ENCODE measurements at regions not wholly inside any gene's neighbourhood (a gene's known extent, or its start where the extent isn't known, plus 50 kb on each side); places are given as distances from the start of the nearest gene placed in this dataset.
"Not testable (repeated sequence)": the region's sequence is repeated elsewhere in the genome, so short reads cannot be mapped to it uniquely, and the experiment has no call there.

DNA sequence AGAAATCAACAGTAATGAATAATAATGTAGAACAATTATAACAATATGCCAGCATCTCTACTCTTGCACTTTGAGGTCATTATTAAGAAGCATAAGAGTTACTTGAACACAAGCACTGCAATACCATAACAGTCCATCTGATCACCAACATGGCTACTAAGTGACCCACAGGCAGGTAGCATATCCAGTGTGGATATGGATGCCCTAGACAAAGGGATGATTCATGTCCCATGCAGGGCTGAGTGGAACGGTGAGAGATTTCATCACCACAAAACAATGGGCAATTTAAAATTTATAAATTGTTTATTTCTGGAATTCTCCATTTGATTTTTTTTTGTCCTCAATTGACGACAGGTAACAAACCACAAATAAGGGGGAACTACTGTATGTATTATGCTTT is 107.7 kb upstream of the TSC22D2 start:
- DNase-seq, result no peak

GRCh38 chr3:150299201-150299600 is 108.9 kb upstream of the TSC22D2 start:
- DNase-seq, result no peak

DNA sequence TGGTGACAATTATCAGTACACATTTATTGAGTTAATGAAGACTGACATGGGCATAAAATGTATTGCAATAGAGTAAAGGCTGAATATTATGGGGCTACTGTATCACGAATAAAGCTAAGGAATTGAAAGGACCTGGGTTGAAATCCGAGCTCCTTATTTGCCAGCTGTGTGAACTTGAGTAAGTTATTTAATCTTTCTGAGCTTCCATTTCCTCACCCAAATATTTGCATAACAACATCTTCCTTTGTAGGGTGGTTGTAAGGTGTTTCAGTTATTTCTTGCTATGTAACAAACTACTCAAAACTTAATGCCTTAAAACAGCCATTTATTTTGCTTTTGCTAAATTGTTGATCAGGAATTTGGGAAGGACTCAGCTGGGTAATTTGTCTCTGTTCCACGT is 111.1 kb upstream of the TSC22D2 start:
- no peak for DNase-seq

DNA sequence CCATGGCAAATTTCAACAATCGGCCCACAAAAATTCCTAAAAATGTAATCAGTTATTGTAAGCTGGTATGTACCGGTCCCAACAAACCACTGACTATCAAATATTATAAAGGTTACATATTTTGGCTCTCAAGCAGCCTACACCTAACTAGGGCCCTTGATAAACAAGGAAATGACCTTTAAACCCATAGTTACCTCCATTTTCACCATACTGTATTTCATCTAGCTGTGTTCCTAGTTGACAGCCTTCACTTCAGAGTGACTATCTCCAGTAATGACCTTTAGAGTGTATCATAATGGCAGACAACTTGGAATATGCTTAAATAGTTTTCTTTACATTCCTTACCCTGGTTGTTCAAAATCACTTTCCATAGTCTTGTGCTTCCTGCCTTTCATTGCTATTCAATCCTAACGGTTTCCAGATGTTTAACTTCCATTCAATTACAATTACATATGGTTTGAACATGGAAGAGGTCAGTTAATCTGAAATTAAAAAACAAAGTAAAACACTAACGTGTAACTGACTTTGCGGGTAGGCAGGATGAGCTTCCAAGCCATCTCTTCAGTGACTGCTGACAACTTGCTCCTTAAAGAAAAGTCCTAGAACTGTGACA is 111.9 kb upstream of the TSC22D2 start:
- no peak for DNase-seq

GRCh38 chr3:150293401-150294001 is 114.6 kb upstream of the TSC22D2 start:
- no peak for DNase-seq

DNA sequence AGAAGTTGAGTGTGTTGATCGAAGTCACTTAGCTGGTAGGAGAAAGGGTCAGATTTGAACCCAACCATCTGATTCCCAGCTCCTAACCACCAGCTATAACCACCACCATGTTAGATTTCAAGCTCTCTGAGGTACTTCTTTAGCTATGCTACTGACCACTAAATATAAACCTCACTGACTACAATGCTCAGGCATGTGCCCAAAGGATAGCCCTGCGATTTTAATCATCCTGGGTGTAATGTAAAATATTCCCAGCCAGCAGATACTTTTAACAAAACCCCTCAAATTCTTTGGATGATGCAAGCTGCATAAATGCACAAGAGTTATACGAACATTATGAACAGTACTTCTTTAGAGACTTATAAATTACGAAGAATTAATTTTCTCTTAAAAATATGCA is 115.2 kb upstream of the TSC22D2 start:
- DNase-seq, result no peak

DNA sequence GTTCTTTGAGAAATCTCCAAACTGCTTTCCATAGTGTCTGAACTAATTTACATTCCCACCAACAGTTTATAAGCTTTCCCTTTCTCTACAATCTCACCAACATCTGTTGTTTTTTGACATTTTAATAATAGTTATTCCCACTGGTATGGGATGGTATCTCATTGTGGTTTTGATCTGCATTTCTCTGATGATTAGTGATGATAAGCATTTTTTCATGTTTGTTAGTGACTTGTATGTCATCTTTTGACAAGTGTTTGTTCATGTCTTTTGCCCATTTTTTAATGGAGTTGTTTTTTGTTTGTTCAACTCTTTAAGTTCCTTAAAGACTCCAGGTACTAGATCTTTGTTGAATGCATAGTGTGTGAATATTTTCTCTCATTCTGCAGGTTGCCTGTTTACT is 116.6 kb upstream of the TSC22D2 start:
- no peak for DNase-seq

DNA sequence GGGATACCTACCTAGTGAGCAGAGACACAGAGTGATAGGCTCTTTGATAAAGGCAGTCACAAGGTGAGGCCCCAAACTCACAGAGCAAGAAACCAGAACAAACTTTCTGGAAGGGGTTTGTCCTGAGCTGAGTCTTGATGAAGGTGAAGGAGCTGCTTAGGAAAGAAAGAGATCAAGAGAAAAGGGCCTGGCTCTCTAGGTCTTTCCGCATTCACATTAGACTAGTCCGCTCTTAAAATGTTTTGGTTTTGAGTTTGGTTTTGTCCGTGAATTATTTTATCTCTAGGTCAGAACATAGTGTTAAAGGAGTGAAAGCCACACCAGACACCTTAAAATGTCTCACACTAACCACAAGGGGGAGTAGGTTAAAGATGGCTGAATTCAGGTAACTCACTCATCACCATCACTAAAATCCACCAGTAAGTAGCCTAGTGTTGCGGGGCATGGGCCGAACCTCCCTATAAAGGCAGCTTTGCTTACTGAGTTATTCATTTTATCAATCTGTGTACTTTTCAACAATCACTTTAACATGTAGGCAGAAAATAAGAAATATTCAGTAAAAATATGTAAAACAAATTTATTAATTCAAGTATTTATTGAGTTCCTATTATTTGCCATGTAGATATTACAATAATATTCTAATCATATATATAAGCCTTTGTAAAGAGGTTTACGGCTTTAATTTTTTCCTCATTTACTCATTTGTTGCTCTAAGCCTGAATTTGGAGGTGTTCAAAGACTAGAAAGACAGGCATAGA is 121.5 kb upstream of the TSC22D2 start:
- peak; percentile 45 for DNase-seq

DNA sequence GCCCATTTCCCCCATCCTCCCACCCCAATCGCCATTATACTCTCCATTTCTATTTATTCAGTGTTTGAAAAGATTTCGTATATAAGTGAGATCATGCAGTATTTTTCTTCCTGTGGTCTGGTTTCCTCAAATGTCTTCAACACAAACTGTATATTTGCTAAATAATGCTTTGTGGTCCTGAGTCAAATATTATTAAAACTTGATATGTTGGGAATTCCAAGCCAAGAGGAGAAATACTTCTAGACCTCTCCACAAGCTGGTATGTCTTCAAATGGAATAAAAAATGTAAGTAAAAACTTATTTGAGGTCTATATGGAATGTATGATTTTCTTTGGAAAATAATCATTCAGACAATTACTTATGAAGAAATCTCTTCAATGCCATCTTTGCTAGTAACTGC is 122.5 kb upstream of the TSC22D2 start:
- DNase-seq, result no peak

GRCh38 chr3:150278843-150279381 is 129.2 kb upstream of the TSC22D2 start:
- no peak for DNase-seq

- no peak for DNase-seq
Measured at GRCh38 chr3:150278195-150278594, 129.9 kb upstream of the TSC22D2 start.

- DNase-seq, result no peak
Measured at GRCh38 chr3:150277444-150277843, 130.7 kb upstream of the TSC22D2 start.

GRCh38 chr3:150275941-150276340 is 132.2 kb upstream of the TSC22D2 start:
- DNase-seq, result no peak

DNA sequence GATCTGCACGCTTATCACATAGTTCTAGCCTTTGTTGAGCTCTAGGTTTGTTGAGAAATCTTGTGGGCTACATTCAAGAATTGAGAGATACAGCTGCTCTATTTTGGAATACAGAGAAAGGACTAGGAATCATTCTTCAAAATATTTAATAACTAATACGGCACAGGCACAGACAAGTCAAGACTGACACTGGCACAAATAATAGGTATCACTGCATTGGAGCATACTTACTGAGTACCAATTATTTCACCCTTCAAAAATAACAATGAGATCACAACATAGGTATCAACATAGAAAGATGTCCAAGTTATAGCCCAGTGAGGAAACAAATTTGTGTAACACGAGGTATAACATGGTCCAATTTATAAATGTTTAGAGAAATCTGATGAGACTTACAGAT is 133.7 kb upstream of the TSC22D2 start:
- no peak for DNase-seq

DNA sequence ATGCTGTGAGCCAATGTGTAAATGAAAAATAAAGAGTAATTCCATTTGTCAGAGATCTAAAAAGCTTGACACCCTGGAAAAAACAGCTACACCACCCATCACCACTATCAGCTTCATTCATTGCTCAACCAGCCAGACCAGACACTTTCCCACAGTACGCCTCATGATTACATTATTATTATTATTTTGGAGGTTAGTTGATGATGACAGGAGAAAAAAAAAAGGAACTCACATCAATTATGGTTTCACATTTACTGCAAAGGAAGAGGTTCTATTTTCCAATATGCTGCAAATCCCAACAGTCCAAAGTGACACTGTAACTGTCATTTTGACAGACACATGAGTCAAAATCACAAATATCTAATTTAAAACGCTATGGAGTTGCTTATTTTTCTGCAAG is 134.7 kb upstream of the TSC22D2 start:
- DNase-seq, result no peak

GRCh38 chr3:150271591-150271960 is 136.5 kb upstream of the TSC22D2 start:
- DNase-seq, result no peak

DNA sequence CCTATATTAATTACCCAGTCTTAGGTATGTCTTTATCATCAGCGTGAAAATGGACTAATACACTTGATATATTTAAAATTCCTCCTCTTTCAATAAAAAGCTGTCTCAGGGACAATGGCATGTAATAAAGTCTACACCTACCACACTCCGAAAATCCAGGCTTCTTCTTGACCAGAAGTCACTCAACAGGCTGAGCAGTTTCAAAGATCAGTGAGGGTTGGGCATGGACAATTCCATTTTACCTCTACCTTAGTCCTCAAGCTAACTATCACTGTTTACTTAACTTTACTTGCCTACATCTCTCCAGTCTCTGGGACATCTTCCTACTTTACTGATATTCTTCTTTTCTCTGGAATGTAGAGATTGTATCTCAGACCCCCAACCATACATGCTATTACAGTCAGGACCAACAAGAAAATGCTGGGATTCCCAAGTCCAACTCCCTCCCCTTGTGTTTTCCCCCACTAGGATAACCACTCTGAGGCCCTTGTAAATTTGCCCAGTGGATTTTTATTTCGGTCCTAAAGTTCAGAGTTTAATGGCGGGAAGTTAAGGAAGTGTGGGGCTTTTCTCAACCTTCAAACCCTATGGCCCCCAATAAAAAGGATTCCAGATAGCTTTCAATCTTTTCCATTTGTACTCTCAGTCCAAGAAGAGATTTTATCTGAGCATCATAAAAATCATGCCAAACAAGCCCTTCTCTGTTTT is 137.1 kb upstream of the TSC22D2 start:
- DNase-seq, result no peak

DNA sequence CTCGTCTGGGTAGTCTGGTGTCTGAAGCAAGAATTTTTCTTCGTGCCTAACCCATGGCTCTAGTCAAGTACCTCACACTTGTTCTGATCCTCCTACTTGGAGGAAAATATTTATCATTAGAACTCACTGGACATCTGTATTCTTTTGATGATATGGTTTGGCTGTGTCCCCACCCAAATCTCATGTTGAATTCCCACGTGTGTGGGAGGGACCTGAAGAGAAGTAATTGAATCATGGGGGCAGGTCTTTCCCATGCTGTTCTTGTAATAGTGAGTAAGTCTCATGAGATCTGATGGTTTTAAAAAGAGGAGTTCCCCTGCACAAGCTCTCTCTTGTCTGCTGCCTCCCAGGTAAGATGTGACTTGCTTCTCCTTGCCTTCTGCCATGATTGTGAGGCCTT is 137.7 kb upstream of the TSC22D2 start:
- DNase-seq, result not testable (repeated sequence)

- no peak for DNase-seq
Measured at GRCh38 chr3:150269526-150269925, 138.6 kb upstream of the TSC22D2 start.

DNA sequence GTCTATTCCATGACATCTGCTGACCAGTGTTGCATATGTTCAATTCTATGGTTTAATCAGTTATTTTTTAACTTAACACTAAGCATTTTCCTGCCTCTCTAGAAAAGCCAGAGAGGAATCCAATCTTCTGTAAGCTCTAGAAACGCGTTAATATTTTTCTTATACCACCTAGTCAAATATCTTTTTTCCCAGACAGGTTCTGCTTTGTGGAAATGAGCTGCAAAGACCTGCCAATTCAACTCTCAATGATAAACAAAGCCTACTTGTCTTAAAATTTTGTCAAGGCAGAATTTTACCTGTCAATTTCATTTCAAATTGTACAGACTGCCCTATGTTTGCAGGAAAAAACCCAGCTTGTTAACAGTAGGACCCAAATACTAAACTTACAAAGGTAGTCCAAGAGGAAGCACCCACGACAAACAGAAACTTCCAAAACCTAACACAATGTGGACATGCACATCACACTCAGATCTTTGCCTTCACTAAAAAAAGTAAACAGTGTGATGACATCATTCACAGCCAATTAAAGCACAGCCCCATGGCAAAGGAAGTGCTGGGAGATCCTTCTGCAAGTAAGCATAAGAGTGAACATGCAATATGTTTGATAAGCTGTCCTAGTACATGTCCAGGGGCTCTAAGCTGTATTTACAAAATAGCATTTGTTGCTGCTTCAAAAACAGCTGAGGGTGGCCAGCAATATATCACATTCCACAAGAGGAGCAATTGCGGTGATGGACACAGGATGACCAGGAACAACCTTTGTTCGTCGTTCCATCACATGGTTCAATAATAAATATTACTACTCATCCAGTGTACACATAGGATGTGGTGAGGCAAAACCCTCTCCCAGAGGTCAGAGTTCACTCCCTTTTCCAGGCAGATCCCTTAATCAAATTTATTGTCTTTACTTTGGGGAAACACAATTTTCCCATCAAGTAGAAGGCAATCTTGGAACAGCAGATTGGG is 139.4 kb upstream of the TSC22D2 start:
- no peak for DNase-seq

DNA sequence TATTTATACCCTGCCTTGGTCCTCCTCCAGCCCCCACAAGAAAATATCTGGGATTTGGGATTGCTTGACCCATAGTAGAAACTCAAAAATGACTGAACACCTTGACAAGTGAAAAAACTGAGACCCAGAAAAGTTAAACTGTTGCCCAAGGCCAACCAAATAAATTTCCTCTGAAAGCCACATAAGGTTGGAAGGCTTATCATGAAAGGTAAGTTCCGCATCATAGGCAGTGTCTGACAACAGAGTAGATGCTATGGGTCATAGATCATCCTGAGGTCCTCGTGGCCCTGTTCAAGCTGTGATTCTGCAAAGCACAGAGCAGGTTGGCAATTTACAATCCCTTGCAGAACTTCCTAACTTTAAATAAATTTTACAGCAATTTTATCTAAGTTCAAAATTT is 140.8 kb upstream of the TSC22D2 start:
- no peak for DNase-seq

GRCh38 chr3:150265305-150265704 is 142.8 kb upstream of the TSC22D2 start:
- DNase-seq, result no peak
